BE2C (cell line): ENCODE measurements at regions not wholly inside any gene's neighbourhood (a gene's known extent, or its start where the extent isn't known, plus 50 kb on each side); places are given as distances from the start of the nearest gene placed in this dataset.
"Not testable (repeated sequence)": the region's sequence is repeated elsewhere in the genome, so short reads cannot be mapped to it uniquely, and the experiment has no call there.

Source experiments
- DNase-seq: peaks from one replicate; pipeline ENCODE4 v3.0.0-alpha.2; 2020
- H3K27me3 ChIP-seq: fragments of 250-450 bp; sonication (Bioruptor Pico); 2 replicates; pipeline ENCODE4 v1.5.1; 2020; ENCODE audit warnings: mild to moderate bottlenecking
- H3K36me3 ChIP-seq: fragments of 250-450 bp; sonication (Bioruptor Pico); 2 replicates; pipeline ENCODE4 v1.5.1; 2020; ENCODE audit warnings: mild to moderate bottlenecking
- H3K4me1 ChIP-seq: fragments of 250-450 bp; sonication (Bioruptor Pico); 2 replicates; pipeline ENCODE4 v1.5.1; 2020
- H3K4me3 ChIP-seq: 2 replicates; pipeline ENCODE4 v1.5.1; 2011; ENCODE audit warnings: low read depth, low read length
- H3K9me3 ChIP-seq: fragments of 250-450 bp; sonication (Bioruptor Pico); 2 replicates; pipeline ENCODE4 v1.5.1; 2020
- CTCF ChIP-seq: IDR thresholded peaks from 2 replicates; pipeline ENCODE4 v1.5.1; 2012; ENCODE audit warnings: mild to moderate bottlenecking, low read depth, low read length

- H3K4me1 ChIP-seq, result no peaks in the 10 kb centered on the region
- H3K4me3 ChIP-seq, result no peak overlapping the region
- no peaks in the 10 kb centered on the region for H3K9me3 ChIP-seq
- H3K27me3 ChIP-seq, result no peaks in the 10 kb centered on the region; the same call in 1 of the 2 replicates
- no peaks in the 10 kb centered on the region for H3K36me3 ChIP-seq
- no peak for TF ChIP-seq CTCF
- DNase-seq, result no peak
Measured at GRCh38 chr20:12941025-12941424, 67.7 kb upstream of the SPTLC3 start.

DNA sequence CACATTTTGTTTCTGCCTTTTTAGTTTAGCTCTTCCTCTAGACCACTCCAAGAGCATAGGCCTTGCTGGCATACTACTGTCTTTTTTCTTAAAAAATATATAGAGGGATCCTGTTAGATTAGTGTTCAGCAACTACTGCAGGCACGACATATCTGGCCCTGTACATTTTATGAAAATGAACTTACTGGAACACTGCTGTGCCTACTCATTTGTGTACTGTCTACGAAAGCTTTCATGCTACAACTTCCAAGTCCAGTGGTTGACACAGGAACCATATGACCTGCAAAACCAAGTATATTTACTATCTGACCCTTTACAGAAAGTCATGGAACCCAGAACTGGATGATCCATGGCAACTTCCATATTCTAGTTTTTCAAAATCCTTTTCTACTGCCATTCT, 66.6 kb upstream of the SPTLC3 start:
- DNase-seq, result no peak
- Histone ChIP-seq H3K36me3 (no peaks in the 10 kb centered on the region), H3K4me3 (no peak overlapping the region), H3K27me3 (no peaks in the 10 kb centered on the region; the same call in 1 of the 2 replicates), H3K4me1 (no peaks in the 10 kb centered on the region), H3K9me3 (no peaks in the 10 kb centered on the region)
- no peak for TF ChIP-seq CTCF

- DNase-seq, result no peak
- no peak for TF ChIP-seq CTCF
- no peaks in the 10 kb centered on the region for H3K9me3 ChIP-seq
- H3K36me3 ChIP-seq, result no peaks in the 10 kb centered on the region
- no peak overlapping the region for H3K4me3 ChIP-seq
- no peaks in the 10 kb centered on the region for H3K4me1 ChIP-seq
- H3K27me3 ChIP-seq, result no peaks in the 10 kb centered on the region
Measured at GRCh38 chr20:12946789-12947188, 62.0 kb upstream of the SPTLC3 start.

DNA sequence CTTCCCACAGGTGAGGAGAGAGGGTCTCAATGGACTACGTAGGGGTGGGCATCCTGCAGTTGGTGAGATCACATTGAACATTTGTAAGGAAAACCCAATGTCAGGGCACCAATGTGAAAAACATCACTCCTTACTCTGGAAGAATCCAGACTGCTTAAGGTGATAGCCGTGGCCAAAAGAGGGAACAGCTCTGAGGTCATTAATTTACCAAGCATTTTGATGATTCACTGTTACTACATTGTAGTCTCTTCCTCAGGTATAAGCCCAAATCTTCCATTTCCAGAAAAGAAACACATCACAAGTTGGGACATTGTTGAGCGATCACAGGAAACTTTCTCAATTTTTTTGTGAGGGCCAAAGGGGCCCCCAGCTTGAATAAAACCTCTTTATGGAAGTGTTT, 61.1 kb upstream of the SPTLC3 start:
- H3K27me3 ChIP-seq, result no peaks in the 10 kb centered on the region
- no peak for TF ChIP-seq CTCF
- no peaks in the 10 kb centered on the region for H3K9me3 ChIP-seq
- H3K4me3 ChIP-seq, result no peak overlapping the region
- no peak for DNase-seq
- H3K4me1 ChIP-seq, result no peaks in the 10 kb centered on the region
- no peaks in the 10 kb centered on the region for H3K36me3 ChIP-seq

DNA sequence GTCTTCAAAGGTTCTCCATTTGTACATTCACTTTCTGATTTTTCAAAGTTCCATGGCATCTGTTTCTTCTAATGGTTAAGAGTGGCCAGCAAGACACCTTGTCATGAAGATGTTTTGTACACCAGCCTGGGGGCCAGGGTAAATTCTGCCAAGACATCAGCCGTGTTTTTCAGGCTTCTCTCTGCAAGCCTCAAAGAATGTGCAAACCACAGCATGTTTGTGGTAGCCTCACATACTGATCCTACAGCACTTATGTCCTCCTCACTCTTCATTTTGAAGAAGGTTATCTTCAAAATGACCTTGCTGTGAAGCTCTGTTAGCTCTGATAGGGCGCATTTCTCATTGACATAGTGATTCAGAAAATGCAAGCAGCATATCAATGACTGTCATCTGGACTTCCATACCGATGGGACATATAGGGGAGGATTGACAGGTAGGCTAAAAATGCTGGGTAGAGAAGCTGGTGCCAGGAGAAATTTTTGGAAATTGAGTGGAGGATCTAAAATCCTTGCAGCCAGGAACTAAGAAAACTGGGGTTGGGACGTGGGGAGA, 59.3 kb upstream of the SPTLC3 start:
- Histone ChIP-seq H3K27me3 (no peaks in the 10 kb centered on the region), H3K36me3 (no peaks in the 10 kb centered on the region), H3K9me3 (no peaks in the 10 kb centered on the region), H3K4me1 (no peaks in the 10 kb centered on the region), H3K4me3 (no peak overlapping the region)
- DNase-seq, result no peak
- TF ChIP-seq CTCF, result no peak

- H3K4me3 ChIP-seq, H3K36me3 ChIP-seq, H3K9me3 ChIP-seq, DNase-seq, H3K27me3 ChIP-seq, H3K4me1 ChIP-seq: not testable (repeated sequence)
Measured at GRCh38 chr20:12954254-12954653, 54.5 kb upstream of the SPTLC3 start.

DNA sequence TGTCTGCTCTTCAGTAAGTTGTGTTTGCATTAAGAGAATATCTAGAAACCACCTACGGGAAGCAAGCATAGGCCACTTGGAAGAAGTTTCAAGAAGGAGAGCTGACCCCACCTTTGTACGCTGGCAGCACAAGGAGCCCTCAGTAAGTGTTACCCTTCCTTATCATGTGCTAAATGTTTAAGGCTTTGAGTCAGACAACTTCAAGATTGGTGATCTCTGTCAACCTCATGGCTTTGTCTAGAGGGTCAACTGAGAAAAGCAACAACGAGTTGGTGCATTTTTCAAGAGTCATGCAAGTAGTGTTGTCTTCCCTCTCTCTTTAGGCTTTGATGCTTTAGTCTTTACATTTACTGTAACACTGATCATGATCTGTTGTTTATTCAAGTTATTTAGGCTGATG, 53.2 kb upstream of the SPTLC3 start:
- DNase-seq, result no peak
- no peaks in the 10 kb centered on the region for H3K36me3 ChIP-seq
- H3K4me1 ChIP-seq, result no peaks in the 10 kb centered on the region

More for the DNA sequence above, 53.2 kb upstream of the SPTLC3 start:
- TF ChIP-seq CTCF, result no peak
- H3K9me3 ChIP-seq, result no peaks in the 10 kb centered on the region
- no peaks in the 10 kb centered on the region for H3K27me3 ChIP-seq
- no peak overlapping the region for H3K4me3 ChIP-seq
